ENCODE measurements at regions not wholly inside any gene's neighbourhood (a gene's known extent, or its start where the extent isn't known, plus 50 kb on each side); places are given as distances from the start of the nearest gene placed in this dataset.

DNA sequence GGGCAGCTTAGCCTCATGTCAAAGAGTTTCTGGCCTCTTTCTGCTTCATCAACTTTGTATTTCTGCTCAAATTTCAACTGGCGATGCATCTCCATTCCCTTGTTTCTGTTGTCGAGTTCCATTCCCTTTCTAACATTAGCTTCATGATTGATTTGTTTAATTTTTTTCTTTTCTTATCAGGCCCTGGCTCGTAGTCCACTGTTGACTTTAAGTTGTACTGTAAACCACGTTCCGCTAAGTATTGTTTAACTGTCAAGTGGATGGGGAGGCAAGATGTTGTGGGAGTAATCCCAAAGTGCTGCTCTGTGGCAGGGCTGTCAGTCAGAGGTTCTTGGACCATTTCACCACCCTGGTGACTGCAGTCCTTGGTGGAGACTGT, 309.1 kb downstream of the PSAT1 start:
- TF ChIP-seq FOS (IDR thresholded peaks at IDR 0.05; ENCODE audit: borderline replicate concordance, insufficient read depth, low read length) (no peak), EZH2 (IDR thresholded peaks at IDR 0.05; ENCODE audit: borderline replicate concordance, low read depth, low read length, severe bottlenecking) (no peak)
